ENCODE measurements at regions not wholly inside any gene's neighbourhood (a gene's known extent, or its start where the extent isn't known, plus 50 kb on each side); places are given as distances from the start of the nearest gene placed in this dataset.

DNA sequence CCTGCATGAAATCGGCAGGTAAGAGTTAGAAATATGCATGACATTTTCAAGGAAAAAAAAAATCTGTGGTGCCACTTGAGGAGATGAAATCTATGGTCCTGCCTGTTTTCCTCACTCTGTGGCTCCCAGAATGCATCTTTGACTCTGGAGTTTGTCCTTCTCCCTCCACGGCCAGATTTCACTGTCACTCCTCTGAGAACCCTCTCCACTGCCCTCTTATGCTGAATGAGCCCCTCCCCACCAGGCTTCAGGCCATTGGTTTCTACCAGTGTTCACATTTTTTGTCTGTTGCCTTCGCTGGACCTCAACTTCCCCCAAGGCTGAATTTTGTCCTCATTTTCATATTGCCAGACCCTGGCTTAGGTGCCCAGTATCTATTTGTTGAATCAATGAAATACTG lies 235.0 kb downstream of the ZIC5 start (continued):
- TF ChIP-seq CBX5 (IDR thresholded peaks at IDR 0.05; ENCODE audit: low read depth, low read length): no peak
- TF ChIP-seq CHD1 (IDR thresholded peaks at IDR 0.05; ENCODE audit: low read depth, low read length): no peak
- TF ChIP-seq HDAC6 (IDR thresholded peaks at IDR 0.05; ENCODE audit: low read depth, low read length): no peak

Data from H1 (cell line).